Kidney (tissue), 13 donors: ENCODE measurements at regions not wholly inside any gene's neighbourhood (a gene's known extent, or its start where the extent isn't known, plus 50 kb on each side); places are given as distances from the start of the nearest gene placed in this dataset.

Source experiments
- DNase-seq, 5 donors: peaks; one replicate each; pipeline ENCODE4 v3.0.0-alpha.2; 2013 to 2020
- FAIRE-seq: peaks from 2 replicates; lab custom pipeline; 2012; peaks lifted over from hg19 to GRCh38; lab: Jason Lieb, UNC
- H3K27ac ChIP-seq, 2 donors: one replicate each; pipeline ENCODE4 v1.7.0; 2013; ENCODE audit warnings: low read depth in 2 of 2, low read length in 2 of 2, inconsistent platforms in 1 of 2
- H3K27me3 ChIP-seq: one replicate; pipeline ENCODE4 v1.7.1; 2013; ENCODE audit warnings: low read length, inconsistent platforms; ENCODE audit not compliant: control insufficient read depth, insufficient read depth
- H3K36me3 ChIP-seq, 3 donors: one replicate each; pipeline versions ENCODE4 v1.7.0 to v1.7.1; 2013; ENCODE audit warnings: low read length in 3 of 3, control low read depth in 1 of 3, inconsistent platforms in 1 of 3; ENCODE audit not compliant: insufficient read depth in 3 of 3, control insufficient read depth in 2 of 3
- H3K4me1 ChIP-seq, 3 donors: one replicate each; pipeline versions ENCODE4 v1.7.0 to v1.7.1; 2013; ENCODE audit warnings: low read length in 3 of 3, inconsistent platforms in 1 of 3, low read depth in 1 of 3; ENCODE audit not compliant: control insufficient read depth in 2 of 3, insufficient read depth in 2 of 3
- H3K4me3 ChIP-seq, 3 donors: one replicate each; pipeline versions ENCODE4 v1.7.0 to v1.8.1; 2013; ENCODE audit warnings: low read length in 3 of 3, control low read depth in 1 of 3, inconsistent platforms in 1 of 3
- H3K9ac ChIP-seq, 3 donors: one replicate each; pipeline versions ENCODE4 v1.7.0 to v1.7.1; 2013; ENCODE audit warnings: low read length in 3 of 3, control low read depth in 1 of 3, inconsistent platforms in 1 of 3
- H3K9me3 ChIP-seq, 3 donors: one replicate each; pipeline versions ENCODE4 v1.7.0 to v1.7.1; 2013; ENCODE audit warnings: low read length in 3 of 3, control low read depth in 1 of 3, inconsistent platforms in 1 of 3; ENCODE audit not compliant: control insufficient read depth in 2 of 3, insufficient read depth in 1 of 3
- CTCF ChIP-seq: IDR thresholded peaks from 3 replicates; pipeline ENCODE4 v1.5.1; 2012; ENCODE audit warnings: mild to moderate bottlenecking, moderate library complexity, borderline replicate concordance; ENCODE audit not compliant: insufficient read depth; ENCODE audit errors: extremely low read depth
- intact Hi-C: fragments of 100-400 bp; cut with DNase I; formaldehyde crosslinking; loops from one replicate; pipeline ENCODE4 v1.11.1; 2022
- donor health status: control.
- donor health status: control.
- donor health status: control.
- donor health status: control.
- donor health status: control.
- donor health status: DM: yes; HTN: yes; CAD: no.
- donor health status: Normal renal cell carcinoma (clear cell type).

GRCh38 chr10:112875476-112876267 is 74.4 kb upstream of the TCF7L2 start:
- no peak overlapping the region for H3K27ac ChIP-seq
- DNase-seq (no peak), FAIRE-seq (no peak)
- H3K9ac ChIP-seq = no peak overlapping the region
- no peaks in the 10 kb centered on the region for H3K36me3 ChIP-seq
- intact Hi-C loops = no loop called here
- no peak overlapping the region for H3K4me3 ChIP-seq
- TF ChIP-seq CTCF = no peak
- H3K9me3 ChIP-seq = no peaks in the 10 kb centered on the region
- H3K27me3 ChIP-seq = no peaks in the 10 kb centered on the region
- no peaks in the 10 kb centered on the region for H3K4me1 ChIP-seq

- intact Hi-C loops = no loop called here
- FAIRE-seq (no peak), DNase-seq (no peak)
Observed at GRCh38 chr10:112880633-112881530, 69.2 kb upstream of the TCF7L2 start.

GRCh38 chr10:112883360-112884178 is 66.5 kb upstream of the TCF7L2 start:
- no peak overlapping the region for H3K9ac ChIP-seq
- H3K9me3 ChIP-seq = no peaks in the 10 kb centered on the region
- intact Hi-C loops = no loop called here
- no peak overlapping the region for H3K4me3 ChIP-seq
- no peak for DNase-seq
- no peak overlapping the region for H3K27ac ChIP-seq
- H3K36me3 ChIP-seq = no peaks in the 10 kb centered on the region
- no peak for FAIRE-seq
- peaks cover 0 to 17% (median 5%) of the 10 kb centered on the region in 3 donors for H3K4me1 ChIP-seq
- TF ChIP-seq CTCF = no peak
- no peaks in the 10 kb centered on the region for H3K27me3 ChIP-seq

More at GRCh38 chr10:112880633-112881530, 69.2 kb upstream of the TCF7L2 start:
- TF ChIP-seq CTCF = no peak
- Histone ChIP-seq H3K9ac (no peak overlapping the region), H3K36me3 (no peaks in the 10 kb centered on the region), H3K27me3 (no peaks in the 10 kb centered on the region), H3K4me1 (peaks cover 0 to 17% (median 5%) of the 10 kb centered on the region in 3 donors), H3K27ac (no peak overlapping the region), H3K9me3 (no peaks in the 10 kb centered on the region), H3K4me3 (no peak overlapping the region)
